ENCODE measurements at regions not wholly inside any gene's neighbourhood (a gene's known extent, or its start where the extent isn't known, plus 50 kb on each side); places are given as distances from the start of the nearest gene placed in this dataset.

DNA sequence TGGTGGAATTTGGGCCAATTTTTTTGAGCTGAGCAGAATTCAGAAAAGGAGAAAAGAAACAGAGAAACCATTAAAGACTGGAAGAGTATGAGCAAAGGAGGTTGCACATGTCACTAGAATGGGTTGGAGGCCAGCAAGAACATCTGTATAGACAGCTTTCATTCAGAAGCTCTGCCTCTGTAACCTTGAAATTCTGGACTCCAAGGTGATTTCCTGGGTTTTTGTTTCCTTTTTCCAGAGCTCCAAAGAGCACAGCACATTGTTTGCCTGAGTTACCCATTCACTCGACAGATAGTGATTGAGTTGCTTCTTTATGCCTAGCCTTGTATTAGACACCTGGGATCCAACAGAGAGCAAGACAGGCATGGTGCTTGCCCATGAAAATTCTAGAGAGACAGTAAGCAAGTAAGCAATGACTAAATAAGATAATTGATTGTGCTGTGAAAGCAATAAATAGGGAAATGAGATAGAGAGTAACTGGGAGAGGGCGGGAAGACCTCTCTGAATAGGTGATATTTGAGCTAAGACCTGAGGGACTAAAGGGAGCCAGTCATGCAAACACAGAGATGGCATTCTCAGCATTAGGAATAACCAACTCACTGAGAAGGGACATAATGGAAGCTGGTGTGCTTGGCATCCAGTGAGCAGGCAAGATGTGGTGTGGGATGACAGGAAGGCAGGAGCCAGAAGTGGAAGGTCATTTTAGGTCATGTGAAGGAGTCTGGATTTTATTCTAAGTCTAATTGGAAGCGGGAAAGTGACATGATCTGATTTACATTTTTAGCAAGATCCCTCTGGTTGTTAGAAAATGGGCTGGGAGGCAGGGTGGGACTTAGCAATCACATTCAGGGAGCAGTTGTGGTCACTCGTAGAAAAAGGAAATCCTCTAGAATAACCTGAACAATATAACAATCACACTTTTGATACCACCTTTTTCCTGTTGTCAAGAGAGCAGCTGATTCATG lies 197.5 kb downstream of the HS3ST3A1 start:
- no peak for DNase-seq

- no peak for DNase-seq
Measured at GRCh38 chr17:13400491-13400890, 201.2 kb downstream of the HS3ST3A1 start.

DNA sequence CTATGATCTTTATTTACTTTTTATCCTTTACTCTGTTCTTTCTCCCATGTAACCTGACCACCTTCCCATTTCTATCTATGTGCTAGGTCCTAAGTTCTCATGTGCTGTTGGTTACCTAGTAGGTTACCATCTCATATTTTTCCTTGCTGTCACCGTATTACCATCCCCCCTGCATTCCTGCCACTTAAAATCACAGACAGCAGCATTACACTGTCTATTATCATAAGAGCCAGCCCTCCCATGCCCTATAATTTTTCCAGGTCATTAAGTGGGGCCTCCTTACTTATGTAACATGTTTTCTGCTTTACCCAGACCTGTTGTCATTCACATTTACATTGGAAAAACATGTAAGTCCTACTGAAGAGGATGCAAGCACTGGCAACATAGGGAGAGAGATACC lies 202.9 kb downstream of the HS3ST3A1 start:
- DNase-seq: no peak

GRCh38 chr17:13398091-13398490 lies 203.6 kb downstream of the HS3ST3A1 start:
- DNase-seq: no peak

GRCh38 chr17:13395862-13396261 lies 205.9 kb downstream of the HS3ST3A1 start:
- DNase-seq: no peak

GRCh38 chr17:13395346-13395745 lies 206.4 kb downstream of the HS3ST3A1 start:
- DNase-seq: no peak

- DNase-seq: no peak
Measured at GRCh38 chr17:13393841-13394710, 207.7 kb downstream of the HS3ST3A1 start.

DNA sequence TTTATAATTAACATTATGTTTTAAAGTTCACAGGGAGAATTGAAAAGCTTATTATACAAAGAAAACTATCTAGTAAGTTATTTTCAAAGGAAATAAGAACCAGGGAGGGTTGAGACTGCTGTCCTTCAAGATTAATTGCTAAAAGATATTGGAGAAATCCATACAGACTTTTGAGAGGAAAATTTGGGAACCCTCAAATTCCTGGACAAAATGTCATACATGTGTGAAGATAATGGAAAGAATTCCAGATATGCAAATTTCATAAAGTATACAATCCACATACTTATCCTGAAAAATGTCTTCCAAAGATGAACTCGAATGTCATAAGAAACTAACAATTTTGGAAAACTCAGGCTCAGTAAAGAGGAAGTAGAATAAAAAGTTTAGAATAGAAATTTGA lies 213.8 kb downstream of the HS3ST3A1 start:
- no peak for DNase-seq

DNA sequence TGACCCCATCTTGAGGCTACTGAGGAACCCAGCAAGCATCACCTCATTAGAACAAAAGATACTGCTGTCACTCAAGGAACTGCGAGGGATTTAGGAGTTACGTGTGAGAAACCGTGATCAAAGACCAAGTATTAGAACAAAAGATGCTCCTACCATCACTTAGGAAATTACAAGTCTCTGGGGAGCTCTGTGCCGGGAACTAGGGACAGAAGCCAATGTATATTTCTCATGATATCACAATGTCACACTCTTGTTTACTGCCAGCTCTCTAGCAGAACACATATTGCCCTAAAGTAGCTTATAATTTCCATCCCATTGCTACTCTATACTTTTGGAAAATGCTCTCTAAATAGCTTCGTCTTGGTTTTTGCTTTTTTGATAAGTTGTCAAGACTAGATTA lies 214.5 kb downstream of the HS3ST3A1 start:
- no peak for DNase-seq

GRCh38 chr17:13385481-13385911 lies 216.2 kb downstream of the HS3ST3A1 start:
- no peak for DNase-seq

DNA sequence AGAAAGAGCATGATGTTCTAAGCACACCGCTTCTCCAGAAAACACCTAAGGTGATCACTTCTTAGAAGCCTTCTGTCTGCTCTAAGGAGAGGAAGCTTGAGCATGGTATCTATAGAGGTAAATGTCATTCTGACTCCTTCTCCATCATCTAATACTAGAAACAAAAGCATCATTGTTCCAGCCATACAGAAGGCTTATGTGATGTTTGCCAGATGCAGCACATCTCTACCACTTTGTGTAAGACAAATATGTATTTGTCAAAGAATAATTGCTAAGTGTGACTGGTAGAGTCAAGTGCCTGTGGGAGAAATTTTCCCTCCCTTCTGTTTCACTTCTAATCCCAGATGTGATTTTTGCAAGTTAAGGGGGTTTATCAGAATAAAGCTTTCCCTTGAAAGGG lies 217.1 kb downstream of the HS3ST3A1 start:
- no peak for DNase-seq

DNA sequence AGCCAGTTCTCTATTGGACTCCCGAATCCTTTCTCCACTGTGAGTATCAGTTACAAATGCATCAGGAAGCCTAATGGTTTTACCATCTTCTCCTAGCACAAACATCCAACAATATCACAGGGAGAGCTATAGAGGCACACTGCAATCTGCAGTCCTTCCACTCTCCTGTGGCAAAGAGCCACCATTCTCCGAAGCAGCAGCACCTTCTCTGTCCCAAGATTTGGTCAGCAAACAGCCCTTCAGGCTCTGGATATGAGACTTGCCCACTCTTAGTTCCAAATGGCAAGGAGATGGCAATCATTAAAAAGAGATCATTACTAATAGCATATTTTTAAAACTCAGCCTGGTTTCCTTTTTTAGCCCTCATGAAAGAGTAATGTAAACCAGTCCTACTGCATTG lies 223.4 kb downstream of the HS3ST3A1 start:
- DNase-seq: no peak

GRCh38 chr17:13374203-13375143 lies 227.3 kb downstream of the HS3ST3A1 start:
- no peak for DNase-seq

GRCh38 chr17:13372432-13372831 lies 229.3 kb downstream of the HS3ST3A1 start:
- no peak for DNase-seq

DNA sequence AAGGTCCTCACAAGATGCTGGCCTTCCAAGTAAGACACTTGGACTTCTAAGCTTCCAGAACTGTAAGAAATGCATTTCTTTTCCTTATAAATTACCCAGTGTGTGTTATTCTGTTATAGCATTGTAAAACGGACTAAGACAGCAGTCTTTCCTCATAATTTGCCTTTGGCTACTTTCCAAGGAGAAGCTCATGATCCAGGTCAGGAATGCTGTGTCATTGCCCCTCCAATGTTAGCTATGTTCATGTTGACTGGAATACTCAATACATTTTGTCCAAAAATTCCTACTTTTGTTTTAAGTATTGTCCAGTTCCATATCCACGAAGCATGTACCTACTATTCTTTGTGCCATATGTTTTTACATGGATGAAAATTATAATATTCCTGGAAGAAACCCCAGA lies 234.6 kb downstream of the HS3ST3A1 start:
- no peak for DNase-seq

DNA sequence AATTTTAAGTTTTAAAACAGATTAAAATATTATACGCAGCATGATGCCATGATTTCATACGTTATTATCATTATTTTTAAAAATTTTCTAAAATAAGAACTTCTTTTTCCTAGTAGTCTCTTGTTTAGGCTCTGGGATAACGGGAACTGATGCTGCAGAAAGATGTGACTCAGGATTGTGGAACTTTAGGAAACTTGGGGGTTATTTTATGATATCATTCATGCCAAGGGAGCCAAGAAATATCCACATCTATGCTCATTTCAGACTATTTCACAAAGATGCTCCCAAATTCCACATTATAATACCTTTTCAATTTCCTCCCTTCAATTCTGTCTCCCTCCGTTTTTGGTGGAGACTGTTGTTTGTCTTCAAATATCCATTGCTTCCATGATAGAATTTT lies 236.4 kb downstream of the HS3ST3A1 start:
- DNase-seq: no peak

DNA sequence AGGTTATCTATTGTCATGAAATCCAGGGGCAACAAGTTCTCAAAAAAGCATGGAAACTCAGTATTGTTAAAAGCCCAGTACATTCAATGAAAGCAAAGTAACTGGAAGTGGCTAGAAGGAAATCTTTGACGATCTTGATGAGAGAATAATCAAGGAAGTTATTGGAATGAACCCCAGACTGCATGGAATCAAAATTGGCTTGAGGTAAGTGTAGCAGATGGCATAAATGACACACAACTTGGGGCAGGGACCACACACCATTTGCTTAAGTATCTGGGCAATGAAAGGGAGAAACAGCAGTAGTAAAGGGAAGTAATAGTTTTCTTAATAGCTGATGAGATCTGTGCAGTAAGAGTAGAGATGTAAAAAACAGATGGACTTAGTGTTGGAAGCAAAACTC lies 238.0 kb downstream of the HS3ST3A1 start:
- DNase-seq: no peak

DNA sequence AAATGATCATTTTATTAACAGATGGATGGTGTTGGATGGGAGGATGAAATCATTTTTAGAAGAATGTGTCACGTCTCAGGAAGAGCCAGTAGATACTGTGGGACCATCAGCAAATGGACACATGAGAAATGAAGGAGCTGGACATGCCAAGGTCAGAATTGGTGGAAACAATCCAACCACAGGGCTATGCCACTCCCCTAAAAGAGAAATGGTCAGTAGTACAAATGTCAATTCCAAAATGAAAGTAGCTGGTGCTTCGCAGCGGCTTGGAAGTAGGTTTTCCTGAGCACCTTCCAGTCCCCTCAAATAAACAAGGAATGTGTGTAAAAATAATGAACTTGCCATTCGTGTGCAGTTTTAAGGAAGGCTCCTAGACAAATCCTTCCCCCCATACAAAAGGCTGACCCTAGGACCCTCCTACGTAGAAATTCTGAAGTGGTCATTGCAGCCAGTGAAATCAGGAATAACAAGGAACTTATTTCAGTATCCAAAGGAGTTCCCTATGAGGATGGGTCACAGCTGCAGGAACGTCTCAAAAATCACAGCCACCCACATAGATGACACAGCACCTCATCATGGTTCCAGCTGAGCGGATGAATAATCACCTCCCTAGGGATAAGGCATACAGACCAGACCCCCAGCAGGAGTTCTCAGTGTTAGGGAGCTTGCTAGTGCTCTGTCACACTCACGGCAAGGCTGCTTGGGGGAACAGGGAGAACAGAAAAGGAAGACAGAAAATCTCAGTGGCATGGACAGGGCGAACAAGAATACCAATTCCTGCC lies 239.2 kb downstream of the HS3ST3A1 start:
- DNase-seq: no peak

DNA sequence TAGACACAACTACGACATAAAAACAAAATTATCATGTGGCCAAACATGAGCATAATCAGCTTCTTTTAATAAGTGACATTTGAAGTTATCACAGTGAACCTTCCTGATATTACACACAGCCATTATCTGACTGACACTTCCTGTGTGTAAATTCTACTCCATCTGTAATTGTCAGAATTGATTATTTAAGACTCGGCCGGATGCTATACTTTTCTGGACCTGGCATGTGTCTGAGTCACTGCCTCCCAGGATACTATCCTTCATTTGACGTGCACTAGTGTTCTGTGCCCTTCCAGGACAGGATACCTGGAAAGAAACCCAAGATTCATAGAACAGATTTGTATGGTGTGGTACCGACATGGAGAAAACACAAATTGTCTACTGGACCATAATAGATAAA lies 242.0 kb downstream of the HS3ST3A1 start:
- DNase-seq: no peak

DNA sequence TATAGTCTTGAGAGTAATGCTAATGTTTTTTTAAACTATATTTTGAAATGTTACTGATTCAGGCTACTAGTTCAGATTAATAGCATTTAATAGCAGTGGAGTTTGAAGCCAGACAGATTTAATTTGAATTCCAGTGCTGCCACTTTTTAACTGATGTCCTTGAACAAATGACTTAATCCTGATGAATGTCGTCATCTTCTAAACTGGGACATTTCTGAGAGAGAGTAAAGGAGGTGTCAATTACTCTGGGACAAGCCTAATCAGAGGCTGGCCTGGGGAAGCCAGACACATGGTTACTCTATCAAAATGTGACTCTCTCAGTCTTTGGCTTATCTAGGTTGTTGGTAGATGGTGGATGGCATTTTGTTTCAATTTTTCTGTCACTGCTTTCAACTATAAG lies 246.7 kb downstream of the HS3ST3A1 start:
- no peak for DNase-seq

GRCh38 chr17:13353590-13353989 lies 248.1 kb downstream of the HS3ST3A1 start:
- DNase-seq: no peak
